Prostate gland (tissue), 2 donors: ENCODE measurements at regions not wholly inside any gene's neighbourhood (a gene's known extent, or its start where the extent isn't known, plus 50 kb on each side); places are given as distances from the start of the nearest gene placed in this dataset.
"Not testable (repeated sequence)": the region's sequence is repeated elsewhere in the genome, so short reads cannot be mapped to it uniquely, and the experiment has no call there.

Source experiments
- CTCF ChIP-seq, 4 experiments: fragments of 200-600 bp in 2 of 4; fragments of 450-650 bp in 2 of 4; sonication (generic) in 2 of 4; IDR thresholded peaks; 1 replicate in 3 of 4; 2 replicates in 1 of 4; pipeline ENCODE4 v1.5.1; 2016 to 2019; ENCODE audit warnings: antibody characterized with exemption in 4 of 4, mild to moderate bottlenecking in 2 of 4, moderate library complexity in 2 of 4
- POLR2A ChIP-seq: fragments of 450-650 bp; IDR thresholded peaks from one replicate; pipeline ENCODE4 v1.6.1; 2016; ENCODE audit warnings: antibody characterized with exemption, mild to moderate bottlenecking
- POLR2AphosphoS5 ChIP-seq: sonication (generic); formaldehyde crosslinking; IDR thresholded peaks from one replicate; pipeline ENCODE4 v1.6.1; 2017; ENCODE audit warnings: antibody characterized with exemption

- not testable (repeated sequence) for TF ChIP-seq POLR2AphosphoS5; CTCF (IDR thresholded peaks at IDR 0.05); POLR2A
Observed at GRCh38 chr9:39649029-39649428, 293.6 kb downstream of the SPATA31A1 start.
